Activated T-cell treated with anti-CD3 and anti-CD28 coated beads for 24 hours (primary cell): ENCODE measurements at regions not wholly inside any gene's neighbourhood (a gene's known extent, or its start where the extent isn't known, plus 50 kb on each side); places are given as distances from the start of the nearest gene placed in this dataset.
"Not testable (repeated sequence)": the region's sequence is repeated elsewhere in the genome, so short reads cannot be mapped to it uniquely, and the experiment has no call there.

Source experiments
- DNase-seq: peaks from one replicate; pipeline ENCODE4 v3.0.0-alpha.2; 2020; ENCODE audit warnings: low read depth

DNA sequence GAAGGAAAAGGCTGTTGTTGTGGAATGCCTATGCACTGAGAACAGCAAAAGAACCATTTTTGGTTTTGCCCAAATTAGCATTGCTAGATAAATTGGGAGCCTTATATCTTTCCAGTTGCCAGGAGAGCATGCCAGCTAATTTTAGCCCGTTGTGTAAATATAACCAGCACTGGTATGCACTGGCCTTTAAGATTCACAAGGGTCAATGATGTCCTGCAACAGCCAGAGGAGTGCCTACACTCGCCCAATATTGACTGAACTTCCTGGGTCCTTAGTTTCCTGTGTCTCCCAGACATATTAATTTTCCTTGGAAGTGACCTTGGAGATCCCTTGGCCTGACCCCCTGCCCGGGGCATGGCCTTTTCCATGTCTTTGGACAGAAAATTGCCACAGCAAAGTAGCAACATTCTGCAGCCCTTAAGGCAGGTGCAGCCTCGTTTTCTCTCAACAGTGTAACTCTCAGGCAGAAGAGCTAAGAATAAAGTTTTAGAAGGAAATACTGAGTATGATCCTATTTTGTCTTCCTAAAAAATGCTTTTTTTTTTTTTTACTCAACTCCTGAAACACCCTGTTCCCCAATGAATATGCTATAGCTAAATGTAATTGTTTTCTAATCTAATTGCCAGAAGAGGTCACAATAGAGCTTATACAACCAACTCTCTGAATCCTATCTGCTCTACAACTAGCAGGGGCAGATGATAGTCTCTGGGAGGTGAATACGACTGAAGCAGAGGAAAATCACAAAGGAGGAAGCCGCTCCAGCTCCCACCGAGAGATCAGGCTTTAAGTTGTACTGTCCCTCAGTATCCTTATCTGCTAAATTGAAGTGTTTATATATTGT is 131.9 kb upstream of the PCGF5 start:
- DNase-seq = no peak

DNA sequence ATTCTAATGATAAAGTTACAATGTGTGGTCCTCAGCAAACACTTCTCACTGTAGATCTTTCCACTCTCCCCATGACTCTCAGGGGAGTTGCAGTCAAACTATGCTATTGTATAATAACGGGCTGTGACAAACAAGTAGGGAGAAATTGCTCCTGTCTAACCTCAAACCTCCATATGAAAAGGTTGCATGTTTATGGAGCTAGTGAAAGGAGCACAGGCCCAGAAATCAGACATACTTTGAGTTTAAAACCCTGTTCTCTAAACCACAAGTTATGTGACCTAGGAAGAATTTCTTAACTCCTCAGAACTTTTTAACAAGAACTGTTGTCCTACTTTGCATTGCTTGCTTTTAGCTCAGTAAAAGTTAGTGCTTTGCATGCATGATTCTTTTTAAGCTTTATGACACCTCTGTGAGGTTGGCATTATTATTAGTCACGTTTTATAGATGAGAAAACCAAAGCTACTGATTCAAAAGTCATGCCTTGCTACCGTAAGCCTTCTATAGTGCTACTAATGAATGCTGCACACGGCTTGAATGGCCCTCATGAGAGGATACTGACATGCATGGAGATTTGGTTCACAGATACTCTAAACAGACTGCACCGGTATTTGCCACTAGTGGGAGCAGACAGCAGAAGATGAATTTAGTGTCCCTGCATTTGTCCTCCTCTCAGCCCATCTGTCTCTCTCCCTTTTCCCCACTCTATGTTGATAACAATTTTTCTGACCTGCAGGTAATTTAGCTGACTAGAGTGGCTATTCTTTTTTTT is 129.5 kb upstream of the PCGF5 start:
- DNase-seq = no peak

DNA sequence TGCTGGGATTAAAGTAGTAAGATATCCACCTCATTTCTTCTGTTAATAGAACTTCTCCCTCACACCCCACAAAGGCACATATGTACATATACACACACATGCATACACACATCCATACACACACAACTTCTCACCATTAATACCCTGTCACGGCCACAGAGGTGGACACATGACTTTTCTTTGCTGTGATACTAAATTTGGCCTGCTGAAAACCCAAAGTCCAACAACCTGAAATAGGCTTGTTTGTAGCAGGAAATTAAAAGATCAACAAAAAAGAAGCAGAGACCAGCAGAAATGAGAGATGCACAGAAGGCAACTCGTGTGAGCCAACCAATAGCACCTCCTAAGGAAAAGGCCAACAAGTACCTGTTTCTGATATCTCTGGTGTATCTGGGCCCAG is 128.7 kb upstream of the PCGF5 start:
- no peak for DNase-seq

DNA sequence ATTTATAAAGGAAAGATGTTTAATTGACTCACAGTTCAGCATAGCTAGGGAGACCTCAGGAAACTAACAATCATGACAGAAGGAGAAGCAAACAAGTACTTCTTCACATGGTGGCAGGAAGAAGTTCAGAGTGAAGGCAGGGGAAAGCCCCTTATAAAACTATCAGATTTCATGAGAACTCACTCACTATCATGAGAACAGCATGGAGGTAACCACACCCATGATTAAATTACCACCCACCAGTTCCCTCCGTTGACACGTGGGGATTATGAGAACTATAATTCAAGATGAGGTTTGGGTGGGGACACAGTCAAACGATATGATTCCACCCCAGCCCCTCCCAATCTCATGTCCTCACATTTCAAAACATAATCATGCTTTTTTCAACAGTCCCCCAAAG is 124.2 kb upstream of the PCGF5 start:
- DNase-seq = no peak

DNA sequence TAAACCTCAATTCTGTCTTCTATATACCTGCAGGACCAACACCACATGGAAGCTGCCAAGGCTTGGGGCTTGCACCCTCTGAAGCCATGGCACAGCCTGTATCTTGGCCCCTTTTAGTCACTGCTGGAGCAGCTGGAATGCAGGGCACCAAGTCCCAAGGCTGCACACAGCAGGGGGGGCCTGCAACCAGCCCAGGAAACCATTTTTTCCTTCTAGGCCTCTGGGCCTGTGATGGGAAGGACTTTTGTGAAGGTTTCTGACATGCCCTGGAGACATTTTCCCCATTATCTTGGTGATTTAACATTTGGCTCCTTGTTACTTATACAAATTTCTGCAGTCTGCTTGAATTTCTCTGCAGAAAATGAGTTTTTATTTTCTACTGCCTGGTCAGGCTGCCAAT is 123.2 kb upstream of the PCGF5 start:
- DNase-seq = no peak

DNA sequence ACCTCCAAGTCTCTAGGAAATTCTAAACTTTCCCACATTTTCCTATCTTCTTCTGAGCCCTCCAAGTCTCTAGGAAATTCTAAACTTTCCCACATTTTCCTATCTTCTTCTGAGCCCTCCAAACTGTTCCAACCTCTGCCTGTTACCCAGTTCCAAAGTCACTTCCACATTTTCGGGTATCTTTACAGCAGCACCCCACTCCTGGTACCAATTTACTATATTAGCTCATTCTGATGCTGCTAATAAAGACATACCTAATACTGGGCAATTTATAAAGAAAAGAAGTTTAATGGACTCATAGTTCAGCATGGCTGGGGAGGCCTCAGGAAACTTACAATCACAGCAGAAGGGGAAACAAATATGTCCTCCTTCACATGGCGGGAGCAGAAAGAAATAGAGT is 122.4 kb upstream of the PCGF5 start:
- DNase-seq = not testable (repeated sequence)

DNA sequence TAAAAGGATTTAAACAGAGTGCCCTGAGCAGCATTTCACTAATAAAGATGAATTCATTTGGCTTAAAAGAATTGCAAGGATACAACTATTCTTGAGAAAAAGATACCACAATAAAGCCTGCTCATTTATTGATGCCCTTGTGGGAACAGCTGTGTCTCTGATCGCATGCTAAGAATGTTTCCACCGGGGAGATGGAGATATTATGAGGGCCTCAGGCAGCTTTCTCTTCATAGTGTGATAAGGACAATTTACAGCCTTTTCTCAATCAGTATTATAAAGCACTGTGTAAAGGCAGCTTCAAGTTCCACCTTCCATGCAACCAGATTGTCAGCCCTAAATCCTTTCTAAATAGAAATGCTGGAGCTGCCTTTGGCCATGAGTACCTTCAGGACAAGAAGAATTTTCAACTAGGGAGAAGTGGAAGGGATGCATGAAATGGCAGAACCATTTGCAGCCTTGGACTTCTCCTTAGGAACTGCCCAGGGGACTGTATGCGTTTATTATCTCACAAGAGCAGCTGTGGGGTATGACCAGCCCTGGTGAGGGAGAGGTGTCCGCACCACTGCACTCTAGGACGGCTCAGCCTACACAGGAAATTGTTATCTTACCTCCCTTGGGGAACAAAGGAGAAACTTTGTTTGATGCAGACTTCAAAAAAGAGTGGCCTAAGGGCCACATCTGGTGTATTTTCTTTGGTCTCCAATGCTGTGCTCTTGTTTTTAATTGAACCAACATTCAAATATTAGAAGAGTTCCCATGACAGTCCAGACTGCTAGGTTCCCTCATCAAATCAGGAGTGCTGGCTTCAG is 116.9 kb upstream of the PCGF5 start:
- DNase-seq = no peak

DNA sequence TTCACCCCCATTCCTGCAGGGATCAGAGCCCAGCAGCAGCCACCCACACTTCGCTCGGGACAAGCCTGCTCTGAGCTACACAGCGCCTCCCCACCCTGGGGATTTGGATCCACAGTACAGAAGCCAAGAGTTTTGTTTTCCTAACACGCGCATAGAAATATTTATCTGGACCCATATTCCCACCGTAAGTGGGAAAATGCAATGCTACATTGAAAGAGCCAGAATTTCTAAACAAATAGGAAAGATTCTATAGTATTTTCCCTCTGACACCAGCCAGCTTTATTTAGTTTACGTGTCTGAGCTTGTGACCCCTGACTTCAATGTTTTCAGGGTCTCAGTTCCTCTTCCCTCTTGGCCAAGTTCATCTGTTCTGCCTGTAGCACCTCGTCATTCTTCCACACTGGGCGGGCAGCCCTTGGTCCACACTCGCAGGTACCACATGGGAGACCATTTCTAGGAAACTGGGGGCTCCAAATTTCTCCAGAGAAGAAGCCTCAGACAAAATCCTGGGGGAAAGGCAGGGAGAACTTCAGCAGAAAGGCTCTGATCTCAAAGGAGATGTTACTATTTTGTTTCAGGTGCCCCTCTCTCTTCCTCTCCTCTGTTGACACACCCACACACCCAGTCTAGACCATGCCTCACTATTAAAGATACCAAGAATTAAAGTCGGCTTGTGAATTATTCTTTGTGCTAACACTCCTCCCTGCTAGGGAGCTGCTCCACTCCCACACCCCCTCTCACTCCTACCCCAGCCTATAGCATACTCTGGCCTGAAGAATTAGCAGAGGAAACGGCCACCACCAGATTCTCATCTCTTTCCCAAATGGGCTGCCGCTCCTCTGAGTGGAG is 116.0 kb upstream of the PCGF5 start:
- DNase-seq = no peak

DNA sequence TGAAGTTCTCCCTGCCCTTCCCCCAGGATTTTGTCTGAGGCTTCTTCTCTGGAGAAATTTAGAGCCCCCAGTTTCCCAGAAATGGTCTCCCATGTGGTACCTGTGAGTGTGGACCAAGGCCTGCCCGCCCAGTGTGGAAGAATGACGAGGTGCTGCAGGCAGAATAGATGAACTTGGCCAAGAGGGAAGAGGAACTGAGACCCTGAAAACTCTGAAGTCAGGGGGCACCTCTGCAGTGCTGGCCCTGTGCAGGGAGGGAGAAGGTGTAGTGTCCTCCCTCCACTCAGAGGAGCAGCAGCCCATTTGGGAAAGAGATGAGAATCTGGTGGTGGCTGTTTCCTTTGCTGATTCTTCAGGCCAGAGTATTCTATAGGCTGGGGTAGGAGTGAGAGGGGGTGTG is 115.2 kb upstream of the PCGF5 start:
- no peak for DNase-seq

DNA sequence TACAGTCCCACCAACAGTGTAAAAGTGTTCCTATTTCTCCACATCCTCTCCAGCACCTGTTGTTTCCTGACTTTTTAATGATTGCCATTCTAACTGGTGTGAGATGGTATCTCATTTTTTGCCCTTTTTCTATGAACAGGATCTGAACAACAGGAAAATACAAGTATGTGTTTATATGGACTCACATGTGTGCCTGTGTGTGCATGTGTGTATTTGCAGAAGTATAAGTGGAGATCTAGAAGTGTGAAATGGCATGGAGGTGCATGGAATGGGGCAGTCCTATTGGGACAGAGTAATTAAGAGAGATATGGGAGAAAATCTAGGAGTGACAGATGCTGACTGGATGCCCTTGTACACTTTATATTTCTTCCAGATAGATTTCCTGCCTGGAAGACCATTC is 111.6 kb upstream of the PCGF5 start:
- no peak for DNase-seq

DNA sequence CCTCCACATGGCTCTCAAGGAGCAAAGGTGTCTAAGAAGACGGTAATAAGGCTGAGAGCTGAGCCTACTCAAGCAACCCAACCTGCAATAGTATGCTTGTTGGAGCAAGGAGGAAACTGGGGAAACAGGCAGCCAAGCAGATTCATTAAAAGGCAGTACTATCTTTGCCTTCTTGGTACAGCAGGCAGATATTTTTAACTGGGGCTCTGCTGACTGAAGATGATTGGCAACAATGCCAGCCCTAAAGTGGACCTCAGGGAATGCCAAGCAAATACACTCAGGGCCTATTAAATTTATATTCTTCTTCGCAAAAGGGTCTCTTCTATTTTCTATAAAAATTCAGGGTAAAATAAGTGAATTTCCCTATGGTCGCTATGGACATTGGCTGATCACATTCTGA is 109.4 kb upstream of the PCGF5 start:
- DNase-seq = no peak

DNA sequence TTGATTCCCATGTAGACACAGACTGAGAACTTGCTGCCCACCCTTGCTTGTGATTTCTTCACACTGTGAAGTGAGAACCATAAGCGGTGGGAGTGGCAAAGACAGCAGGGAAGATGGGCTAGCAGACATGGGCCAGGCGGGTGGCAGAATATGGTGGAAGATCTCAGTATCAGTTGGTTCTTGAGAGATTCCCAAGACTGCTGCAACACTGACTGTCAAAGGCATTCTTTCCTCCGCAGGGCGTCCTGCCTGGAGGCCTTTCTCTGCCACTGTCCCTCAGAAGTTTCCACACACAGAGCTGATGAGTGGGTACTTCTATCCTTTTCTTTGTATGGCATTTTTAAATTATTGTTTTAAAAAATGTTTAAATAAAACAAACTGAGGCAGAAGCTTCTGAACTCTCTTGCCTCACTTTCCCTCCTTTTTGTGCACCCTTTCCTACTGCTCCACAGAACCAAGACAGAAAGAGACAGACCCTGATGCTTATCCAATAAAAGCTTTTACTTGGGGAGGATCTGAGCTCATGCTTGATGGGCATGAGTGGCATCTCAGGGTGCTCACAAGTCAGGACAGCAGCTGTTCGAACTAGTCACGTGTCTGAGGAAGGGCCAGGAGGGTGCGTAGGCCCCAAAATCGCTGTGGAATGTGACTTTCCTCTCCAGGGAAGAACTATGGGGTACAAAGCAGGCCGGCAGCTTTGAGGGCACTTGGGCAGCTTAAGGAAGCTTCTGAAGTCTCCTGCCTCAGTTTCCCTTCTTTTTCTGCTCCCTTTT is 104.7 kb upstream of the PCGF5 start:
- DNase-seq = no peak

DNA sequence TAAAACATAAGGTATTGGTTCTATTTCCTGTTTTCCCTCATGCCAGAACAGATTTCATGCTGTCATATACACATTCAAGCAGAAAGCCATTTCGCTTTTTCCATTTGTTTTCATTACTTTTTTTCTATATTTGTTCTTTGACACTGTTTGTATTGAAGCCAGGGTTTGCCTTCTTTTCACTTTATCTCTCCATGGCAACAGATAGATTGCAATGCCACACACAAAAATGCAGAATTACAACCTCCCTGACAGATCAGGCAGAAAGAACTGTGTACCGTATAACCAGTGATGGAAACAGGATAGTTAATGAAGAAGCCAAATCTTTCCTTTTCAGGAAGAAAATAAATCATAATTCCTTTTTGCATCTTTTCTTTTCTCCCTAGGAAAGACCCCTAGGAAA is 103.0 kb upstream of the PCGF5 start:
- no peak for DNase-seq

DNA sequence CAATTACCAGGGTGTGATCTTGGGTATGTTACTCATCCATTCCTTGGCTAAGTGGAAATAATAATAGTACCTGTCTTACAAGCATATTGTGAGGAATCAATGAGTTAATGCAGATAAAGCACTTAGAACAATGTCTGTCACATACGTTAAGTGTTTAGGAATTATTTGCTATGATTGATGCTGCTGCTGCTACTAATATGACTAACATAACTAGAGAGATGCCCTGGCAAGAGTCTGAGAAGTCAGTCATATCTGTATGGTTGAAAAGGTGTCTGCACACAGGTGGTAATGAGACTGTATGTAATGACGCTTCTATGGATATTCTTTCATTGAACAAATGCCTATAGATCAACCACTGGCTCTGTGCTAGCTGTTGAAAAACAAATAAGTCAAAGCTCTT is 100.1 kb upstream of the PCGF5 start:
- DNase-seq = no peak

DNA sequence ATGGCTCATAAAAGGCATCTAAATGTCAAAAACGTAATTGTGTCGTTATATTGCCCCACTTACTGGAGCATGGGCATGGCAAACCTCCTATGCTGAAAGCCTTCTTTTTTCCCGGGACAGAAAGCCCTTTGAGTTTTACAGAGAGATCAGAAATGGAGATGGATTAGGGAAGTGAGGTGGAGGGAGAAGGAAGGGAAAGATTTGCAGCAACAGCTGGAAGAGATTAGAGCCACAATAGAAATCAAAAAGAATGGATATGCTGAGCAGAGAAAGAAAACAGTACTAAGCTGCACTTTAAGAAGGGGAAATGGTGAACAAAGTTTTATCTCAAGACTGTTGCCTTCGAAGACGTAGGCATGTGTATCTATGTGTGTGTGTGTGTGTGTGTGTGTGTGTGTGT is 97.2 kb upstream of the PCGF5 start:
- no peak for DNase-seq

DNA sequence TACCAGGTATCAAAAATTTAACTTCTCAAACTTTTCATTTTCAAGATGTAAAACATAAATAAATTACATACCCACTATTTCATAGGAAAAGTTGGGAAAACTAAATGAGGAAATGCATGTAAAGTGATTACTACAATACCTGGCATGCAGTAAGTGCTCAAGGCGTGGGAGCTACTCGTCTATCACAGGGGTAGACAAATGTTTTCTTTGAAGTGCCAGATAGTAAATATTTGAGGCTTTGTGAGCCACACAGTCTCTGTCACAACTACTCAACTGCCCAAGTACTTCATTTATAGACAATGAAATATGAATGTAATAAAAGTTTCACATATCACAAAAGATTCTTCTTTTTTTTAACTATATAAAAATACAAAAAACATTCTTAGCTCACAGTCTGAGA is 96.4 kb upstream of the PCGF5 start:
- DNase-seq = no peak

DNA sequence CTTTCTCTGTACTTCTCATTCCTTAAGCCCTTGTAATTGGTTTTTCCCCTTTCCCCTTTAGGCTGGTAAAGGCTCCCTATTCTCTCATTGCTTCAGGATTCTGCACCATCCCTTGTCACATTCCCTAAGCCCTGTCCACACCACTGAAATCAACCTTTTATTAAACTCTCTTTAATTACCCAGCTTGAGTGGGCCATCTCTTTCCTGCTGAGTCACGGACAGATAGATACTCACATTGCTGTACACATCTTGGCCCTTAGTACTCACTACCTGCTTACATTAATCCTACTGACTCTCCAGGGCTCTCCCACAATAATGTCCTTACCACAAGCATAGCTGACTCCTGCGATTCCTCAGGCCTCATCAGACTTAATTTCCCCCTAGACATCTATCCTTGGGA is 94.0 kb upstream of the PCGF5 start:
- DNase-seq = no peak

DNA sequence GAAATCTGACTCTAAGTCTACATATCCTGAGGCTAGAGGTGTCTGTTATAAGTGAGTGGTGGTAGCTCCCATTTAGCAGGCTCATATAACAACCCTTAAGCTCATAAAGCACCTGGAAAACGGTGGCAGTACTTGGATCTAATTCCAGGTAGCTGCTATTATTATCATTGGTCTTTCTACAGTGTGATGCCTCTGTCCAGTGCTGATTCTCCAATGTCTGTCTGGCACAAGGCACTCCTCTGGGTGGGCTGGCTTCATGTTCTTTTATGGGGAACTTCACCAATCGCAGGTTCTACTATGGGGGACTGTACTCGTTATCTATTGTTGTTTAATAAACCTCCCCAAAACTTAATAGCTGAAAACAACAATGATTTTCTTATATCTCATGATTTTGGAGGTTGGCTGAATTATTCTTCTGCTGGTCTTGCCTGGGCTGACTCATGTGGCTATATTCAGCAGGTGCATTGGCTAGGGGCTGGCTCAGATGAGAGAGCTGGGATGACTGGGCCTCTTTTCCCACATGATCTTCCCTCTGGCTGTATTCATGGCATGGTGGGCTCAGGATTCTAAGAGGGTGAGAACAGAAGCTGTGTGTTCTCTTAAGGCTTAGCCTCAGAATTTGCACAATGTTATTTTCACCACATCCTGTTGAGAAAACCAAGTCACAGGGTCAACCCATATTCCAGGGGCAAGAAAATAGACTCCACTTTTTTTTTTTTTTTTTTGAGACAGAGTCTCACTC is 93.0 kb upstream of the PCGF5 start:
- no peak for DNase-seq

DNA sequence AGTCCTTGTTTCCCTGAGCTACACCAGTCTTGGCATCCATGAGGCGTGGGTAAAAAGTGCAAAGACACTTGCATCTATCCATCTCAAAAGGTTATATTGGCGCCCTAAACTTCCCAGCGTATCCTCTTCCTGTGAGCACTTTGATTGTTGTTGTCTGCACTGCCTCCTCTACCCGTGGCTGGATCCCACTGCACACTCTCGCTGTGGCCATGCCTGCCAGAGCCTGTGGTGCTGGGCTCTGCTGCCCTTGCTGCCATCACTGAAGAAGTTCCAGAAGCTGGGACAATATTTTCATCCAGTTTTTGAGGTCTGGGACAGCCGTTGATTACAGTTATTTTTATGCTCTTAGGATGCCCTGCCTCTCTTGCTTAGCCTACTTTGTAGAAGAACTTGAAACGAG is 85.3 kb upstream of the PCGF5 start:
- no peak for DNase-seq

DNA sequence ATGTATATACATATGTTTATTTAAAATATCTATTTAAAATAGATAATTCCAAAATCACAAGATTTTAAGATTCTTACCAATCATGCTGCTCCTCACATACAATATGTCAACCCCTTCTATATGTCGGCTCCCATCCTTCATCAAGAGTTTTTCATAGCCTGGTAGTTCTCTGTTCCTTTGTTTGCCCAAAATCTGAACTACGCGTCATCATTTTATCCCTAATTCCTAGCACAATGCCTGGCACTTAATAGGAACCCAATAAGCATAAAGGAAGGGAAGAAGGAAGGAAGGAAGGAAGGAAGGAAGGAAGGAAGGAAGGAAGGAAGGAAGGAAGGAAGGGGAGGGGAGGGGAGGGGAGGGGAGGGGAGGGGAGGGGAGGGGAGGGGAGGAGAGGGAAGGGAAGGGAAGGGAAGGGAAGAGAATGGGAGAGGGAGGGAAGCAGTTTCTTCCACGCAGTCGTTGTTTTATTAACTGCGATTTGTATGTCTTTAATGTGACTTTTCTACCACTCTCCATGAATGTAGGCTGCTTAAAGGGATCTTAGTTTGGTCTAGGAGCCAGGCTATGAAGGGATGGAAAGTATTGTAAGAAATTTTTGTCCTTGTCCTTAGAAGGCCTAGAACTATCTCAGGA is 83.3 kb upstream of the PCGF5 start:
- no peak for DNase-seq
